SK-N-SH treated with all-trans-retinoic acid at 6 μM for 48 hours (cell line): ENCODE measurements at regions not wholly inside any gene's neighbourhood (a gene's known extent, or its start where the extent isn't known, plus 50 kb on each side); places are given as distances from the start of the nearest gene placed in this dataset.

Source experiments
- ATAC-seq: fragments of 200-7000 bp; cut with Tn5 transposase; 3 replicates; pipeline ENCODE4 v1.9.1; 2020; ENCODE audit warnings: mild to moderate bottlenecking, moderate library complexity
- ARNTL ChIP-seq: fragments of 450-650 bp; formaldehyde crosslinking; IDR thresholded peaks from 2 replicates; pipeline ENCODE4 v1.5.0; 2020; ENCODE audit warnings: low read depth, mild to moderate bottlenecking, moderate library complexity, borderline replicate concordance
- BACH2 ChIP-seq: fragments of 250-450 bp; sonication (Bioruptor Pico); IDR thresholded peaks from 2 replicates; pipeline ENCODE4 v1.9.0; 2021; ENCODE audit warnings: mild to moderate bottlenecking, borderline replicate concordance
- CSDC2 ChIP-seq: fragments of 250-450 bp; sonication (Bioruptor Pico); IDR thresholded peaks from 2 replicates; pipeline ENCODE4 v1.5.0; 2020; ENCODE audit warnings: mild to moderate bottlenecking, moderate library complexity
- ESRRG ChIP-seq: fragments of 250-450 bp; sonication (Bioruptor Pico); IDR thresholded peaks from 2 replicates; pipeline ENCODE4 v1.6.1; 2021; ENCODE audit warnings: mild to moderate bottlenecking
- OSR1 ChIP-seq: fragments of 250-450 bp; sonication (Bioruptor Pico); IDR thresholded peaks from 2 replicates; pipeline ENCODE4 v1.8.0; 2022; ENCODE audit warnings: moderate library complexity, mild to moderate bottlenecking, inconsistent platforms
- PPARA ChIP-seq: fragments of 250-450 bp; sonication (Bioruptor Pico); IDR thresholded peaks from 2 replicates; pipeline ENCODE4 v1.5.0; 2020; ENCODE audit warnings: mild to moderate bottlenecking, borderline replicate concordance
- RARB ChIP-seq: fragments of 250-450 bp; sonication (Bioruptor Pico); IDR thresholded peaks from 2 replicates; pipeline ENCODE4 v1.8.0; 2021; ENCODE audit warnings: mild to moderate bottlenecking, moderate library complexity
- SNAI2 ChIP-seq: fragments of 250-450 bp; sonication (Bioruptor Pico); IDR thresholded peaks from 2 replicates; pipeline ENCODE4 v1.5.0; 2020; ENCODE audit warnings: mild to moderate bottlenecking, moderate library complexity
- TCF4 ChIP-seq: fragments of 250-450 bp; sonication (Bioruptor Pico); IDR thresholded peaks from 2 replicates; pipeline ENCODE4 v1.8.0; 2021; ENCODE audit warnings: mild to moderate bottlenecking, moderate library complexity, borderline replicate concordance
- TOX ChIP-seq: fragments of 250-450 bp; sonication (Bioruptor Pico); IDR thresholded peaks from 2 replicates; pipeline ENCODE4 v1.8.0; 2021; ENCODE audit warnings: mild to moderate bottlenecking, moderate library complexity, borderline replicate concordance
- ZC3H10 ChIP-seq: fragments of 250-450 bp; sonication (Bioruptor Pico); IDR thresholded peaks from 2 replicates; pipeline ENCODE4 v1.5.1; 2021; ENCODE audit warnings: mild to moderate bottlenecking, moderate library complexity
- ZFP3 ChIP-seq: fragments of 250-450 bp; sonication (Bioruptor Pico); IDR thresholded peaks from 2 replicates; pipeline ENCODE4 v1.5.0; 2020; ENCODE audit warnings: mild to moderate bottlenecking, moderate library complexity
- ZFP30 ChIP-seq: fragments of 450-650 bp; formaldehyde crosslinking; IDR thresholded peaks from 2 replicates; pipeline ENCODE4 v1.5.0; 2022; ENCODE audit warnings: mild to moderate bottlenecking, moderate library complexity
- ZNF565 ChIP-seq: fragments of 450-650 bp; formaldehyde crosslinking; conservative IDR thresholded peaks from 2 replicates; pipeline ENCODE4 v1.5.0; 2020; ENCODE audit warnings: low read depth, mild to moderate bottlenecking, moderate library complexity
- ZNF70 ChIP-seq: fragments of 450-650 bp; formaldehyde crosslinking; IDR thresholded peaks from 2 replicates; pipeline ENCODE4 v1.5.0; 2020; ENCODE audit warnings: mild to moderate bottlenecking, moderate library complexity
- ZNF8 ChIP-seq: fragments of 450-650 bp; formaldehyde crosslinking; IDR thresholded peaks from 2 replicates; pipeline ENCODE4 v1.5.0; 2020; ENCODE audit warnings: mild to moderate bottlenecking, moderate library complexity
- TF ChIP-seq, protein P1 (sequence below): fragments of 250-450 bp; sonication (Bioruptor Pico); IDR thresholded peaks from 2 replicates; pipeline ENCODE4 v1.5.1; 2021; ENCODE audit warnings: mild to moderate bottlenecking, moderate library complexity
- TF ChIP-seq, protein P2 (sequence below): fragments of 250-450 bp; sonication (Bioruptor Pico); IDR thresholded peaks from 2 replicates; pipeline ENCODE4 v1.5.0; 2020; ENCODE audit warnings: mild to moderate bottlenecking, moderate library complexity
- TF ChIP-seq, protein P3 (sequence below): fragments of 250-450 bp; sonication (Bioruptor Pico); IDR thresholded peaks from 2 replicates; pipeline ENCODE4 v1.5.1; 2020; ENCODE audit warnings: low read depth, mild to moderate bottlenecking, moderate library complexity
- TF ChIP-seq, protein P4 (sequence below): fragments of 250-450 bp; sonication (Bioruptor Pico); IDR thresholded peaks from 2 replicates; pipeline ENCODE4 v1.8.0; 2020; ENCODE audit warnings: mild to moderate bottlenecking, moderate library complexity, borderline replicate concordance

DNA sequence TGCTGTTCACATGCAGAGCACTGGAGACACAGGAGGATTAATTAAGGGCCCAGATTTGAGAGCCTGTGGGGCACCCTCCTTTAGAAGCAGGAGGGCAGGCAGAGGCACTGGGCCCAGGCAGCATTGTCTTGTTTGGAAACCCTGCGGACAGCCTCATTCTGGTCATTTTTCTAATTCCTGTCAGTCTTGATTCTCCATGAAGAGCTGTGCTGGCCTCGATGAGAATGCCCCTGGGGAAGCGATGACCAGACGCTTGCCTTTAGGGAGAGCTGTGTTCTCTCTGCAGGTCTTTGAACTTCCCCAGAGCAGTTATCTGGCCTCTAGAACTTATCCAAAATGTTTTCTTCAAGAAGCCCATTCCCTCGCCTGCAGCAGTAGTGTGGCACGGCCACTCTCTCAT, 117.8 kb upstream of the PTCH1 start:
- ATAC-seq = no peak
- TF ChIP-seq, protein P1, sequence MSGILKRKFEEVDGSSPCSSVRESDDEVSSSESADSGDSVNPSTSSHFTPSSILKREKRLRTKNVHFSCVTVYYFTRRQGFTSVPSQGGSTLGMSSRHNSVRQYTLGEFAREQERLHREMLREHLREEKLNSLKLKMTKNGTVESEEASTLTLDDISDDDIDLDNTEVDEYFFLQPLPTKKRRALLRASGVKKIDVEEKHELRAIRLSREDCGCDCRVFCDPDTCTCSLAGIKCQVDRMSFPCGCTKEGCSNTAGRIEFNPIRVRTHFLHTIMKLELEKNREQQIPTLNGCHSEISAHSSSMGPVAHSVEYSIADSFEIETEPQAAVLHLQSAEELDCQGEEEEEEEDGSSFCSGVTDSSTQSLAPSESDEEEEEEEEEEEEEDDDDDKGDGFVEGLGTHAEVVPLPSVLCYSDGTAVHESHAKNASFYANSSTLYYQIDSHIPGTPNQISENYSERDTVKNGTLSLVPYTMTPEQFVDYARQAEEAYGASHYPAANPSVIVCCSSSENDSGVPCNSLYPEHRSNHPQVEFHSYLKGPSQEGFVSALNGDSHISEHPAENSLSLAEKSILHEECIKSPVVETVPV = no peak
- TF ChIP-seq CSDC2 = no peak
- no peak for TF ChIP-seq ZC3H10 (CRISPR knock-in tag)
- TF ChIP-seq, protein P2, sequence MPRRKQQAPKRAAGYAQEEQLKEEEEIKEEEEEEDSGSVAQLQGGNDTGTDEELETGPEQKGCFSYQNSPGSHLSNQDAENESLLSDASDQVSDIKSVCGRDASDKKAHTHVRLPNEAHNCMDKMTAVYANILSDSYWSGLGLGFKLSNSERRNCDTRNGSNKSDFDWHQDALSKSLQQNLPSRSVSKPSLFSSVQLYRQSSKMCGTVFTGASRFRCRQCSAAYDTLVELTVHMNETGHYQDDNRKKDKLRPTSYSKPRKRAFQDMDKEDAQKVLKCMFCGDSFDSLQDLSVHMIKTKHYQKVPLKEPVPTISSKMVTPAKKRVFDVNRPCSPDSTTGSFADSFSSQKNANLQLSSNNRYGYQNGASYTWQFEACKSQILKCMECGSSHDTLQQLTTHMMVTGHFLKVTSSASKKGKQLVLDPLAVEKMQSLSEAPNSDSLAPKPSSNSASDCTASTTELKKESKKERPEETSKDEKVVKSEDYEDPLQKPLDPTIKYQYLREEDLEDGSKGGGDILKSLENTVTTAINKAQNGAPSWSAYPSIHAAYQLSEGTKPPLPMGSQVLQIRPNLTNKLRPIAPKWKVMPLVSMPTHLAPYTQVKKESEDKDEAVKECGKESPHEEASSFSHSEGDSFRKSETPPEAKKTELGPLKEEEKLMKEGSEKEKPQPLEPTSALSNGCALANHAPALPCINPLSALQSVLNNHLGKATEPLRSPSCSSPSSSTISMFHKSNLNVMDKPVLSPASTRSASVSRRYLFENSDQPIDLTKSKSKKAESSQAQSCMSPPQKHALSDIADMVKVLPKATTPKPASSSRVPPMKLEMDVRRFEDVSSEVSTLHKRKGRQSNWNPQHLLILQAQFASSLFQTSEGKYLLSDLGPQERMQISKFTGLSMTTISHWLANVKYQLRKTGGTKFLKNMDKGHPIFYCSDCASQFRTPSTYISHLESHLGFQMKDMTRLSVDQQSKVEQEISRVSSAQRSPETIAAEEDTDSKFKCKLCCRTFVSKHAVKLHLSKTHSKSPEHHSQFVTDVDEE (CRISPR knock-in tag) = no peak
- no peak for TF ChIP-seq RARB (CRISPR knock-in tag)
- no peak for TF ChIP-seq TCF4
- no peak for TF ChIP-seq ZFP3 (CRISPR knock-in tag)
- no peak for TF ChIP-seq ARNTL (CRISPR knock-in tag)
- TF ChIP-seq ESRRG = no peak
- TF ChIP-seq, protein P3, sequence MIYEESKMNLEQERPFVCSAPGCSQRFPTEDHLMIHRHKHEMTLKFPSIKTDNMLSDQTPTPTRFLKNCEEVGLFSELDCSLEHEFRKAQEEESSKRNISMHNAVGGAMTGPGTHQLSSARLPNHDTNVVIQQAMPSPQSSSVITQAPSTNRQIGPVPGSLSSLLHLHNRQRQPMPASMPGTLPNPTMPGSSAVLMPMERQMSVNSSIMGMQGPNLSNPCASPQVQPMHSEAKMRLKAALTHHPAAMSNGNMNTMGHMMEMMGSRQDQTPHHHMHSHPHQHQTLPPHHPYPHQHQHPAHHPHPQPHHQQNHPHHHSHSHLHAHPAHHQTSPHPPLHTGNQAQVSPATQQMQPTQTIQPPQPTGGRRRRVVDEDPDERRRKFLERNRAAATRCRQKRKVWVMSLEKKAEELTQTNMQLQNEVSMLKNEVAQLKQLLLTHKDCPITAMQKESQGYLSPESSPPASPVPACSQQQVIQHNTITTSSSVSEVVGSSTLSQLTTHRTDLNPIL (CRISPR knock-in tag) = no peak
- TF ChIP-seq ZFP30 (CRISPR knock-in tag) = no peak
- TF ChIP-seq, all 23 proteins: peak for 0

DNA sequence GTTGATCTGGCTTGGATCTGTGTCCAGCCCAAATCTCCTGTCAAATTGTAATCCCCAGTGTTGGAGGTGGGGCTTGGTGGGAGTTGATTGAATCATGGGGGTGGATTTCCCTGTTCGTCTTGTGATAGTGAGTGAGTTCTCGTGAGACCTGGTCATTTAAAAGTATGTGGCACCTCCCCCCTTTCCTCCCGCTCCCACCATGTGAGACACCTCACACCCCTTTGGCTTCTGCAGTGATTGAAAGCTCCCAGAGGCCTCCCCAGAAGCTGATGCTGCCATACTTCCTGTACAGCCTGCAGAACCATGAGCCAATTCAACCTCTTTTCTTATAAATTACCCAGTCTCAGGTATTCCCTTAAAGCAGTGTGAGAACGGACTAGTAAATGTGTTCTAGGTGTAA, 117.3 kb upstream of the PTCH1 start:
- ATAC-seq = no peak
- TF ChIP-seq ZNF565 = no peak
- TF ChIP-seq CSDC2 = no peak
- TF ChIP-seq, protein P2 (CRISPR knock-in tag) = no peak
- no peak for TF ChIP-seq PPARA (CRISPR knock-in tag)
- TF ChIP-seq, protein P4, sequence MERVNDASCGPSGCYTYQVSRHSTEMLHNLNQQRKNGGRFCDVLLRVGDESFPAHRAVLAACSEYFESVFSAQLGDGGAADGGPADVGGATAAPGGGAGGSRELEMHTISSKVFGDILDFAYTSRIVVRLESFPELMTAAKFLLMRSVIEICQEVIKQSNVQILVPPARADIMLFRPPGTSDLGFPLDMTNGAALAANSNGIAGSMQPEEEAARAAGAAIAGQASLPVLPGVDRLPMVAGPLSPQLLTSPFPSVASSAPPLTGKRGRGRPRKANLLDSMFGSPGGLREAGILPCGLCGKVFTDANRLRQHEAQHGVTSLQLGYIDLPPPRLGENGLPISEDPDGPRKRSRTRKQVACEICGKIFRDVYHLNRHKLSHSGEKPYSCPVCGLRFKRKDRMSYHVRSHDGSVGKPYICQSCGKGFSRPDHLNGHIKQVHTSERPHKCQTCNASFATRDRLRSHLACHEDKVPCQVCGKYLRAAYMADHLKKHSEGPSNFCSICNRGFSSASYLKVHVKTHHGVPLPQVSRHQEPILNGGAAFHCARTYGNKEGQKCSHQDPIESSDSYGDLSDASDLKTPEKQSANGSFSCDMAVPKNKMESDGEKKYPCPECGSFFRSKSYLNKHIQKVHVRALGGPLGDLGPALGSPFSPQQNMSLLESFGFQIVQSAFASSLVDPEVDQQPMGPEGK (CRISPR knock-in tag) = no peak
- no peak for TF ChIP-seq ZFP3 (CRISPR knock-in tag)
- no peak for TF ChIP-seq ZC3H10 (CRISPR knock-in tag)
- TF ChIP-seq RARB (CRISPR knock-in tag) = no peak
- no peak for TF ChIP-seq OSR1
- no peak for TF ChIP-seq TCF4
- TF ChIP-seq SNAI2 (CRISPR knock-in tag) = no peak
- TF ChIP-seq, protein P3 (CRISPR knock-in tag) = no peak
- TF ChIP-seq BACH2 (CRISPR knock-in tag) = no peak
- no peak for TF ChIP-seq ZNF70 (CRISPR knock-in tag)
- no peak for TF ChIP-seq ZNF8
- TF ChIP-seq ZFP30 (CRISPR knock-in tag) = no peak
- no peak for TF ChIP-seq ARNTL (CRISPR knock-in tag)
- TF ChIP-seq TOX = no peak
